NCI-H1694 treated with DMSO at 0.1 percent for 48 hours (cell line): ENCODE measurements at regions not wholly inside any gene's neighbourhood (a gene's known extent, or its start where the extent isn't known, plus 50 kb on each side); places are given as distances from the start of the nearest gene placed in this dataset.

Experiments used
- DNase-seq: peaks from one replicate; lab custom pipeline; 2025; lab: John Stamatoyannopoulos, UW

DNA sequence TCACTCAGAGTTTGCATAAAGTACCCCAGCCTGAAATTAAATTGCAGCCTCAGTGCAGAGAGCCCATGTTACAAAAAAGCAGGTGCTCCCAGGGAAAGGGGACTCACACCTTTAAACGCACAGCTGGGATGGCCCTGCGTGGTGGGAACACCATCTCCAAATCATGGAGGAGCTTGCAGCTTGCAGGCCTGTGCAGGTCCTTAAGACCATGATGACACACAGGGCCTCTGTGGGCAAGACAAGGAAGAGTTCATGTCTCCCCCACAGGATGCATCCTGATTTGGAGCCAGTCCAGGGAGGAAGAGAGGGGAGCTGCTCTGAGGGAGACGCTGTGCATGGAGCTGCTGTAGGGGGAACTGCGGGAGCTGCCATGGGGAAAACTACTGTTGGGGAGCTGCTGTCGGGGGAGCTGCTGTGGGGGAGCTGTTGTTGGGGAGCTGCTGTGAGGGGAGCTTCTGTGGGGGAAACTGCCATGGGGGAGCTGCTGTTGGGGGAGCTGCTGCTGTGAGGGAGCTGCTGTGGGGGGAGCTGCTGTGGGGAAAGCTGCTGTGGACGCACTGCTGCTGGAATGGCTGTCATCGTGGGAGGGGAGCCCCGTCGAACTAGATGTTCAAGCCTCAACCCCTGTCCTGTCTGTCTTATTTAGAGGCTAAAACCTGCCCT lies 113.9 kb downstream of the MATN1 start:
- no peak for DNase-seq

DNA sequence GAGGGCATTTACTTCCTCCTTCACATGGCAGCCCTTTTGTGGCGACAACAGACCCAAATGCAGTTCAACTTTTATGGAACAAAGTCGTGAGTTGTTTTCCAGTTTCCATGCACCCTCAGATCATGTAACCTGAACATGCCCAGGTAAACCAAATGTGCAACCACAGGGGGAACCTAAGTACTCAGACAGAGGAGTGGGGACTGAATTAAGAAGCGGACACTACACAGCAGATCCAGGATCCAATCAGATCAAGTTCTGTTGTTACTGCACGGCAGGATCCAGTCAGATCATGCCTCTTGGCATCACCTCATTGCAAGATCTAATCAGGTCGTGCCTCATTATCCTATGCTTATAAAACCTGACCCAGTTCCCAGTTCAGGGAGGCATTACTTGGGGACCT lies 115.7 kb downstream of the MATN1 start:
- DNase-seq: no peak

GRCh38 chr1:30606166-30606565 lies 117.2 kb downstream of the MATN1 start:
- no peak for DNase-seq

DNA sequence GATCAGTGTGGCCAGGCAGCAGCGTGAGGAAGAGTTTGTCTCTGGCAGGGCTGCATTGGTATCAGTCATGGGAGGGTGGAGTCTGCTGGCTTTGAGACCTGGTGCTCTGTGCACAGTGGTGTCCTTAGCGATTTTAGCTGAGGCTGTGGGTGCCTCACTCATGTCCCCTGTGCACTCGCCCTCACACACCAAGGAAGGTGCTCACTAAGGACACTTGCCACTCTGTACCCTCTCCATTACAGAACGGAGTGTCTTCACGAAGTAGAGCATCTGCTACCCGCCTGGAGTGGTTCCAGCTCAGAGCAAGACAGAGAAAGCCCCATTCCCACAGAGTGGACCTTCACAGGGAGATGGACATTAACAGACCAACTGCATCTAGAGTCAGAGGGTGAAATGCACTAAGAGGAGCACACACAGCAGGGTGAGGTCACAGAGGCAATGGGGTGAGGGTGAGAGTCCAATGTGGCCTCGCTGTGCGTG lies 117.9 kb downstream of the MATN1 start:
- no peak for DNase-seq

DNA sequence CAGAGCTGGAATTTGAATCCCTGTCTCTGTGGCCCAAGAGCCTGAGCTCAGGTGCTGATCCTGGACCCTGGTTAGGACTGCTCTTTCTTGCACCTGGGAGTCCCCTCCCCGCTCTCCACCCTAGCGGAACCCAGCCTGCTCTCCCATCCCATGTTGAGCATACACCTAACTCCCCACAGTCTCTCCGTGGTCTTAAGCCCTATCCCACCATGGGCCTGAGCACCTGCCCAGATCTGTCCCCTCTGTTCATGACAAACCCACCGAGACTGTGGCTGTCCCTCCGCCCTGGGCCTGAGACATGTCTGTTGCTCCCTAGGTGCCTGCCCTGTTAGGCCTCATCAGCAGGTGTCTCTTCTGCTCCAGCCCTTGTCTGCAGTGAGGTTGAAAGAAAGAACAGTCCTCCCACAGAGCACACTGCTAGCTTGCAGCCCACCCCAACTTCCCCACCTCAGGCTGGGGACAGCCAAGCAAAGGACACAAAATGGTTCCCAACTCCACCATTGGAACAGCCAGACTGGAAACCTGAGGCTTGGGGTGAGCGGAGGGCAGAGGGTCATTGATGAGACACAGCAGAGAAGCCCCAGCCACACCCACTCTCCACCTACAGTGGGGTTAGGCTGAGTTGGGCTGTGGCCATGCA lies 118.5 kb downstream of the MATN1 start:
- no peak for DNase-seq

DNA sequence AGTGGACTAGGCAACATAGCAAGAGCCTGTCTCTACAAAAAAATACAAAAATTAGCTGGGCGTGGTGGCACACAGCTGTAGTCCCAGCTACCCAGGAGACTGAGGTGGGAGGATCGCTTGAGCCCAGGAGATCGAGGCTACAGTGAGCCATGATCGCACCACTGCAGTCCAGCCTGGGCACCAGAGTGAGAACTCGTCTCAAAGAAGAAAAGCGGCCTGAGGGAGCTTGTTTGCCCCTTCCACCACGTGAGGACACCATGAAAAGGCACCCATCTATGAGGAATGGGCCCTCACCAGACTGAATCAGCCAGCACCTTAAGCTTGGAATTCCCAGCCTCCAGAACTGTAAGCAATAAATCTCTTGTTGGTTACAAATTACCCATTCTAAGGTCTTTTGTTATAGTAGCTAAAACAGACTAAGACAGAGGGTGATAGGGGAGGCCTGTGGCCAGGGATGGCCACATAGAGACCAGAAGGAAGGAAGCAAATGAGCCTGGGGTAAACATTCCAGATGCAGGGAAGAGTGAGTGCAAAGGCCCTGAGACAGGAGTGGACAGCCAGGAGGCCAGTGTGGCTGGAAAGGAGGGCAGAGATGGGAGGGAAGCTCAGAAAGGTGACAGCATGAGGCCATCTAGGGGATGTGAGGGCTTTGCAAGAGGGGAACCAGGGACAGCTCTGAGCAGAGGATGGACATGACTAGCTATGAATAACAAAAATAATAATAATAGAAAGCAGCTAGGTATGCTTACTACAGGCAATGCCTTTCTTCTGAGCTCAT lies 120.1 kb downstream of the MATN1 start:
- no peak for DNase-seq

DNA sequence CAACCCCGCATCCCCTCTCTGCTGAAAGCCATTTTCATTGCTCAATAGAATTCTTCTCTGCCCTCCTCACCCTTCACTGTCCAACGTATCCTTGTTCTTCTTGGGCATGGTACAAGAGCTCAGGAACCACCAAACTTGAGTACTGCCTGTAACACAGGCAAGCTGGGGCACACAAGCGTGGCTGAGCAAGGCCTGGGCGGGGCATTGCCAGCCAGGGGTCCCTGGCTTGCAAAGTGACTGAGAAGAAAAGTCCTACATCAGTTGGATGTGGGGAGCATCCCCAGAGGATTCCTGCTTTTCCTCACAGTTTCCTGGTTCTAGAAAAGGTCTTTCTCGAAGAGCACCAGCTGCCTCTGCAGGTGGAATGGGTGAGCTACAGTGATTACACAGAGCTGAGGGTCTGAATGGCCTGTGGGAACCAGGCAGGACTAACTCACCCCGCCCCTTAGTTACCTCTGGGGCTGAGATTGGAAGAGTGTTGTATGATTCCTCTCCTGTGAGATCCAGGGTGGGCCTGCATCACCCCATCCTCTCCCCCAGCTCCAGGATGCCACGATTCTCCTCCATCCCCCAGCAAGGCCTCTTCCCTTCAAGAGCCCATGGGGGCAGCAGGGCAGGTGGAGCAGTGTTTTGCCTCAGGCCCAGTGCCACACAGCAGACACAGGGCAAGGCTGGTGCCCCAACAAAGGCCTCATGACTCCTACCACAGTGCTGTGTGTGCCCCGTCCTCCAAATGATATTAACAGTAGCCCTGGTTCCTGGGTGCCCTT lies 121.9 kb downstream of the MATN1 start:
- no peak for DNase-seq

DNA sequence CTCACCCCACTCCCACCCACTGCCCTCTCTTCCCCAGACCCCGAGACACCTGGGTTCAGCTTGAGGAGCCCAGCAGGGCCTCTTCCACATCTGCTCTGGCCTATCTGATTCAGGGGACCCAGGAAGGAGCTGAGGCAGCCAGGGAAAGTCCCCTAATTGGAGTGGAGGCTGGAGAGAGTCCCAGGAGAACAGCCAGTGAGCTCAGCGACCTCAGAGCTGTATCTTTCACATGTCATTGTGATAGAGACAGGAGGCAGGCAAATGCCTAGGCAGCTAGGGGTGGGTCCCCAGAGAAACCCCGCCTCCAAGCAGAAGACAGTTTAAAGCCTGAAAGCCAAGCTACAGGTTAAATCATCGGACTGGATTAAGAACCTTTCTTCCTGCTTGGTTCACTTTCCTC lies 122.7 kb downstream of the MATN1 start:
- no peak for DNase-seq

DNA sequence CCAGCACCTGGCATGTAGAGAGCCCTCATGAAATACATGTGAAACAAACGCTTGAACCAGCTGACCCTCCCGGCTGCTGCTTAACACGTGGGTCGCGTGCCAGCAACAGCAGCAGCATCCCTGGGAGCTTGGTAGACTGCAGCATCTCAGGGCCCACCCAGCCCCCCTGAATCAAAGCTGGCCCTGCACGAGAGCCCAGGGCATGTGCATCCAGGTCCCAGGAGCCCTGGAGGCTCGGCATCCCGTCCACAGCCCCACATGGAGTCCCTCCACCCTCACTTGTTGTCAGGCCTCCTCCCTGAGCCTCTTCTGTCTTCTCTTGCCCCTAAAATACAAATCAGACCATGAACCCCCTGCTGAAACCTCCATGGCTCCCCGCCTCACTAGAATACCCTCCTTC lies 123.1 kb downstream of the MATN1 start:
- DNase-seq: no peak

DNA sequence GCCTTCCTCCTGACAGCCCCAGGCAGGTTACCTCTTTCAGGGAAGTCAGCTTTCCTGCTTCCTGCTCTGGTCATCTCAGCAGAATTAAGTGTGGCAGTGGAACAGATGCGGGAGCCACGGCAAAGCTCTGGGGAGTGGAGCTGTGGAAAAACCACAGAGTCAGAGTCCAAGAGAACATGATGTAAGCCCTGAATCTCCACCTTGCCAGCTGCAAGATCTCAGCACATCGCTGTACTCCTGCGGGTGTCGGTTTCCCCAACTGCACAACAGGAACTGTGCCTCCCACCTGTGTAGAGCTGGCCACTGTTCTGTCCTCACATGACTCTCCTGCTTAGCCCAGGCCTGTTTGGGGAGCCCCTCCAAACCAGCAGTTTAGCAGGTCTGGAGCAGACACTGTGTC lies 123.7 kb downstream of the MATN1 start:
- DNase-seq: no peak

- DNase-seq: no peak
These were observed 124.7 kb downstream of the MATN1 start for GRCh38 chr1:30598571-30599114.

GRCh38 chr1:30597711-30598110 lies 125.7 kb downstream of the MATN1 start:
- DNase-seq: no peak

- DNase-seq: no peak
These were observed 126.5 kb downstream of the MATN1 start for GRCh38 chr1:30596891-30597290.

- no peak for DNase-seq
These were observed 126.9 kb downstream of the MATN1 start for GRCh38 chr1:30596470-30596869.

- DNase-seq: no peak
These were observed 134.3 kb downstream of the MATN1 start for GRCh38 chr1:30589083-30589482.

DNA sequence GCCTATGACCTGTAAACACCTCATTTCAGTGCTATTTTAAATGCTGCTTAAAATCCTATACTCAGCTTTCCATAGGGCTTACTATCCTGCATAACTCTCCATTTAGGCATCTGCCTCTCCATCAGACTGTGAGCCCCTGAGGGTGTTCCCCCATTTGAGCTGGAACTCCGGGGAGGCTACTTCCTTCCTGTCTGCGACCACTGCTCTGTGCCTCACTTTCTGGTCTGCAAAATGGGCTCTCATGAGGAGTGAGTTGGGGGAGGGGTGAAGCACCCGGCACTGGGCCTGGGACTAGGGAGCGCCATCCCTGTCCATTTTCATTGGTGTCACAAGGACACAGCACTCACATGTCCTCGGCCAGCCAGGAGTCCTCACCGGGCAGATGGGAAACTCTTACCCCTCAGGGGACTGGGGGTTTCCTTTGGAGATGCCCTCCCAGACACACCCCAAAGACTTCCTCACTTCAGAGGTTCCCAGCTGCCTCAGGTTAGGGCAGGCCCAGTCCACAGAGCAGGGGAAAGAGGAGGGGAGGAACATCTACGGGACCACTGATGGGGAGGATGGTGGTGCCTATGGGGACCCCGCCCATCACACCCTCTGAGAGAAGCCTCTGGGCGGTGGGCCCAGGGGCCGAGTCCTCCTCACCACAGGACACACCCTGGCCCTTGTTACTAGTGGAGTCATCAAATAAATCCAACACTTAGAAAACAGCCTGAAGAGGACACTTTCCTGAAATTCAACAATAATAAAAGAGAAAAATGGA lies 134.9 kb downstream of the MATN1 start:
- DNase-seq: no peak

DNA sequence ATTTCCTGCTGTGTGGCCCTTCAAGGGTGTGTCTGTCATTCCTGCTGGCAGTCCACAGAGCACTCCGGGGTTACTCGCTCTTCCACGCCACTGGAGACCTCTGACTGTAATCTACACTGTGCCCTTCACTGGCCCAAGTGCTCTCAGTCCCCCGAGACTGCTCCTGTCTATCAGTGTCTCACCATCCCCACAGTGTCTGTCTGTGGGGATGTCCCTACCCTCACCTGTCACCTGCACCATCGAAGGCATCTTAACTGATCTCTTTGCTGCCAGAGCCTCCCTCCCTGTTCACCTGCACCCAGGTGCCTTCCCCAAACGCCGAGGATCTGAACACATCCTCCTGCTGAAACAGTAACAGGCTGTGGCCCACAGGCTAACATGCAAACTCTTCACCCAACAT lies 136.7 kb downstream of the MATN1 start:
- no peak for DNase-seq

DNA sequence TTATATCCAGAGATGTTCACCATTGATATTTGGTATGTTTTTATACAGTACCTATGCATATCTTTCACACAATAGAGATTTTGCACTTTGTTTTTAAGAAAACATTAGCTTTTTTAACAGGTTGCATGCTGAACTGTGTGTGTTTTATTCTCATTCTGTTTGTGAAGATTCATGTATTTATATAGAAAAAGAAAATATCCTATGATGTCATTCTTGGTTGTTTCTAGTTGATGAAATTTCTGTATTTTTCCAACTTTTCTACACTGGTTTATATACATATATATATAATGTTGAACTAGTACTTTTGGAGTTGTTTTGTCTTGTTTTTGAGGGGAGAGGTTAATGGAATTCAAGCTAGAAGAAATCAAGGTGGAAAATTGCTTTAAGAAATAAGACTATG lies 143.8 kb downstream of the MATN1 start:
- DNase-seq: no peak

- DNase-seq: no peak
These were observed 148.3 kb downstream of the MATN1 start for GRCh38 chr1:30575066-30575465.

DNA sequence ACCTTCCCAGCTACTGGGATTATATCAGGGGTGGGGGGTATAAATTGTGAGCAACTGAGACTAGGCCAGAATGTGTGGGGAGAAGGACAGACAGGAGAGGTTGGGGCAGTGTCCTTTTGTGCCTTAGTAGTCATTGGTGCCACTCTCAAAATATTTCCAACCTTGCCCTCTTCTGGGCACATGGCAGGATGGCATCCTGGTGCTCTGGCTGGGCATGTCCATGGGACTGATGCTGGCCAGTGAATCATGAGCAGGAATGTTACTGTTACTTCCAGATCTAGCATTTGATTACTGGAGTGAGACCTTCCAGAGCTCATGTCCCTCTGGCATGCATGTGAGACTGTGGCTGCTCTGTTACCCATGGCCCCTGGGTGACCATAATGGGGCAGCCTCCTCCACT lies 151.2 kb downstream of the MATN1 start:
- DNase-seq: no peak

DNA sequence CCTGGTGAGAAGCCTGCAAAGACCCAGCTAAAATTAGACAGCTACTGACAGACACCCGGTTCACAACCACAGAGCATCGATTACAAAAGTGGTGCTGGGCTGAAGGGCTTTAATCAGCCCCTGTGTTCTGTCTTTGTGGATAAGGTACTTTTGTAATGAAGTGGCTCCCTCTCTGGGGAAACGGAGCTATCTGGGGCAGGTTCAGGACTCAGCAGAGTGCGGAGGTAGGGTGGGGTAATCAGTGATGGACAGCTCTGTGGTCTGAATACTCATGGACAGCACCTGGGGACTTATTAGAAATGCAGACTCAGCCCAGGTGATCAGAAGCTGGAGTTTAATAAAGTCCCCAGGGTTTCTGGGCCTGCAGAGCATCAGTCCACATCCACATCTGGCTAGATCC lies 152.0 kb downstream of the MATN1 start:
- no peak for DNase-seq
